Body of pancreas (tissue), 4 donors: ENCODE measurements at regions not wholly inside any gene's neighbourhood (a gene's known extent, or its start where the extent isn't known, plus 50 kb on each side); places are given as distances from the start of the nearest gene placed in this dataset.

Source experiments
- POLR2A ChIP-seq, 3 donors: fragments of 450-650 bp; IDR thresholded peaks; one replicate each; pipeline ENCODE4 v1.6.1; 2016; ENCODE audit warnings: antibody characterized with exemption in 3 of 3, mild to moderate bottlenecking in 2 of 3
- TF ChIP-seq, protein P1 (sequence below), 7 experiments: fragments of 450-650 bp in 4 of 7; fragments of 200-600 bp in 3 of 7; sonication (generic) in 3 of 7; IDR thresholded peaks; one replicate each; pipeline ENCODE4 v1.5.1; 2016 to 2019; ENCODE audit warnings: antibody characterized with exemption in 7 of 7

DNA sequence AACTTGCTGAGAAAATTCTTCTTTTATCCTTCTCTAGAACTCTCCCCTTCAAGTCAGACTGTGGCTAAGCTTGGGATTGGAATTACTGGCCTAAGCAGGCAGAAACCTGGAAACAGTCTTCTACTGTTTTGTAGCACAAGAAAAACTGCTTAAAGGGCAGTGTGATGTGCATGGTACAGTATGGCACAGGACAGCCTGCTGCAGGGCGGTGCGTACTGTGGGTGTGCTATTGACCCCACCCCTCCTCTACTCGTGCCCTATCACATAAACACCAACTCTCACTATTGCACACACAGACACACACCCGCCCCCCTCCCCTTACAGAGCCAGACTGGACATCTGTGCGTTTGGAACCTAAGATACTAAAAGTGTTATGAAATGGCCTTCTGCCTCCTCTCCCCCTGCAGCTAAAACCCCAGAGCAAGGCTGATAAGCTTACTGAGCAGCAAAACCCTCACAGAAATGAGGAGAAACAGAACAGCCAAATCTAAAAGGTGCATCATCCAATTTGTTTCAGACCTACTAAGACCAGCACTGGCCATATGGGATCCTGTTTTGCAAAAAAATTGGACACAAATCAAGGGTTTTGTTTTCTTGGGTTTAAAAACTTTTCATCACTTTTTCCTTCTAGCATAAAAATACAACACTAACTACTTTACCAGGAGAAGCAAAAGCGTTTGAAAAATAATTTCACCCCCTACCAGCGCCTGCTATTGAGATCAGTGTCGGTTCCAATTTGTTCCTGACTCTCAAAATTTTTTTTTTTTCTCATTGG lies 355.8 kb upstream of the LYPLAL1 start:
- TF ChIP-seq, protein P1, sequence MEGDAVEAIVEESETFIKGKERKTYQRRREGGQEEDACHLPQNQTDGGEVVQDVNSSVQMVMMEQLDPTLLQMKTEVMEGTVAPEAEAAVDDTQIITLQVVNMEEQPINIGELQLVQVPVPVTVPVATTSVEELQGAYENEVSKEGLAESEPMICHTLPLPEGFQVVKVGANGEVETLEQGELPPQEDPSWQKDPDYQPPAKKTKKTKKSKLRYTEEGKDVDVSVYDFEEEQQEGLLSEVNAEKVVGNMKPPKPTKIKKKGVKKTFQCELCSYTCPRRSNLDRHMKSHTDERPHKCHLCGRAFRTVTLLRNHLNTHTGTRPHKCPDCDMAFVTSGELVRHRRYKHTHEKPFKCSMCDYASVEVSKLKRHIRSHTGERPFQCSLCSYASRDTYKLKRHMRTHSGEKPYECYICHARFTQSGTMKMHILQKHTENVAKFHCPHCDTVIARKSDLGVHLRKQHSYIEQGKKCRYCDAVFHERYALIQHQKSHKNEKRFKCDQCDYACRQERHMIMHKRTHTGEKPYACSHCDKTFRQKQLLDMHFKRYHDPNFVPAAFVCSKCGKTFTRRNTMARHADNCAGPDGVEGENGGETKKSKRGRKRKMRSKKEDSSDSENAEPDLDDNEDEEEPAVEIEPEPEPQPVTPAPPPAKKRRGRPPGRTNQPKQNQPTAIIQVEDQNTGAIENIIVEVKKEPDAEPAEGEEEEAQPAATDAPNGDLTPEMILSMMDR (IDR thresholded peaks at IDR 0.05) = no peak
- no peak for TF ChIP-seq POLR2A (IDR thresholded peaks at IDR 0.05)
